ENCODE measurements at regions not wholly inside any gene's neighbourhood (a gene's known extent, or its start where the extent isn't known, plus 50 kb on each side); places are given as distances from the start of the nearest gene placed in this dataset.

GRCh38 chr1:230518511-230518910 is 92.4 kb upstream of the PGBD5 start:
- no peak overlapping the region for H3K4me3 ChIP-seq
- no peaks in the 10 kb centered on the region for H3K4me1 ChIP-seq
- no peak for DNase-seq
- intact Hi-C loops (cut with DNase I; ENCODE audit: low total_unique reads) = no loop called here
- H3K27me3 ChIP-seq = no peaks in the 10 kb centered on the region
- H3K36me3 ChIP-seq = no peaks in the 10 kb centered on the region
- no peaks in the 10 kb centered on the region for H3K9me3 ChIP-seq
- H3K27ac ChIP-seq = no peak overlapping the region
- TF ChIP-seq, protein P1, sequence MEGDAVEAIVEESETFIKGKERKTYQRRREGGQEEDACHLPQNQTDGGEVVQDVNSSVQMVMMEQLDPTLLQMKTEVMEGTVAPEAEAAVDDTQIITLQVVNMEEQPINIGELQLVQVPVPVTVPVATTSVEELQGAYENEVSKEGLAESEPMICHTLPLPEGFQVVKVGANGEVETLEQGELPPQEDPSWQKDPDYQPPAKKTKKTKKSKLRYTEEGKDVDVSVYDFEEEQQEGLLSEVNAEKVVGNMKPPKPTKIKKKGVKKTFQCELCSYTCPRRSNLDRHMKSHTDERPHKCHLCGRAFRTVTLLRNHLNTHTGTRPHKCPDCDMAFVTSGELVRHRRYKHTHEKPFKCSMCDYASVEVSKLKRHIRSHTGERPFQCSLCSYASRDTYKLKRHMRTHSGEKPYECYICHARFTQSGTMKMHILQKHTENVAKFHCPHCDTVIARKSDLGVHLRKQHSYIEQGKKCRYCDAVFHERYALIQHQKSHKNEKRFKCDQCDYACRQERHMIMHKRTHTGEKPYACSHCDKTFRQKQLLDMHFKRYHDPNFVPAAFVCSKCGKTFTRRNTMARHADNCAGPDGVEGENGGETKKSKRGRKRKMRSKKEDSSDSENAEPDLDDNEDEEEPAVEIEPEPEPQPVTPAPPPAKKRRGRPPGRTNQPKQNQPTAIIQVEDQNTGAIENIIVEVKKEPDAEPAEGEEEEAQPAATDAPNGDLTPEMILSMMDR (IDR thresholded peaks at IDR 0.05) = no peak
- TF ChIP-seq POLR2A (IDR thresholded peaks at IDR 0.05) = no peak

DNA sequence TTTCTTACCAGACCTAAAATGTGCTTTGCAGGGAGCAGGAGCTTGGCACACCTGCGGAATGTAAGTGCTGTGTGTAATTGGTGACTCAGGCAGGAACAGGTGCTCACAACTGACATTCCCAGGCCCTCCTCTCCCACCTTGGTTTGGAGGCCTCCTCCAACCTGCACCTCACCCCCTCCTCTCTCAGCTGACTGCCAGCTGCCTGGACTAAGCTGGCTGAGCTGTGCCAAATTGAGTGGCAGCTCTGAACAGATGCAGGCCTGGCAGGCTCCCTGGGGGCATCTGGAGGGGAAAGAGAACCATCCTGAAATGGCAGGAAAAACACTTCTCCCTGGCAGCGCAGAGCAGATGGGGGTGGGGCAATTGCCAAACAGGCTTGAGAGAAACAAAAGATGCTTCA is 91.7 kb upstream of the PGBD5 start:
- DNase-seq = no peak
- no peak for TF ChIP-seq POLR2A (IDR thresholded peaks at IDR 0.05)
- TF ChIP-seq, protein P1 (IDR thresholded peaks at IDR 0.05) = no peak
- Histone ChIP-seq H3K27me3 (no peaks in the 10 kb centered on the region), H3K4me3 (no peak overlapping the region), H3K36me3 (no peaks in the 10 kb centered on the region), H3K9me3 (no peaks in the 10 kb centered on the region), H3K4me1 (no peaks in the 10 kb centered on the region), H3K27ac (no peak overlapping the region)
- intact Hi-C loops (cut with DNase I; ENCODE audit: low total_unique reads) = no loop called here

GRCh38 chr1:230517326-230517725 is 91.2 kb upstream of the PGBD5 start:
- Histone ChIP-seq H3K4me1 (no peaks in the 10 kb centered on the region), H3K9me3 (no peaks in the 10 kb centered on the region), H3K36me3 (no peaks in the 10 kb centered on the region), H3K27me3 (no peaks in the 10 kb centered on the region), H3K27ac (no peak overlapping the region), H3K4me3 (no peak overlapping the region)
- DNase-seq = no peak
- TF ChIP-seq POLR2A (IDR thresholded peaks at IDR 0.05) = no peak
- TF ChIP-seq, protein P1 (IDR thresholded peaks at IDR 0.05) = no peak
- intact Hi-C loops (cut with DNase I; ENCODE audit: low total_unique reads) = no loop called here

DNA sequence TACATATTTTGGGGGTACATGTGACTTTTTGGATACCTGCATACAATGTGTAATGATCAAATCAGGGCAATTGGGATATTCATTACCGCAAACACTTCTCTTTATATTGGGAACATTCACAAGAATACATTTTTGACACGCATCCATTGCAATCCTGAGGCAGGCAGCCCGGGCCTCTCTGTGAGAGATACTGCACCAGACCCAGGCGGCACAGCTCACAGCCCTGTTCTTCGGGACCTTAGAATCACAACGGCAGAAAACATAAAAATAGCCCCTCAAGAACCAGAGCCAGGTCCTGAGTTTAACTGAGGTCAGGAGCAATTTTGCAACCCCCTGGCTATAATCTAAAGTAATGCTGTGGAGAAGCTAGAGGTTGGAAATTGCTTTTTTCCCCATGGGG is 90.8 kb upstream of the PGBD5 start:
- DNase-seq = no peak
- no peak for TF ChIP-seq POLR2A (IDR thresholded peaks at IDR 0.05)
- Histone ChIP-seq H3K27me3 (no peaks in the 10 kb centered on the region), H3K36me3 (no peaks in the 10 kb centered on the region), H3K4me3 (no peak overlapping the region), H3K9me3 (no peaks in the 10 kb centered on the region), H3K27ac (no peak overlapping the region), H3K4me1 (no peaks in the 10 kb centered on the region)
- intact Hi-C loops (cut with DNase I; ENCODE audit: low total_unique reads) = no loop called here

DNA sequence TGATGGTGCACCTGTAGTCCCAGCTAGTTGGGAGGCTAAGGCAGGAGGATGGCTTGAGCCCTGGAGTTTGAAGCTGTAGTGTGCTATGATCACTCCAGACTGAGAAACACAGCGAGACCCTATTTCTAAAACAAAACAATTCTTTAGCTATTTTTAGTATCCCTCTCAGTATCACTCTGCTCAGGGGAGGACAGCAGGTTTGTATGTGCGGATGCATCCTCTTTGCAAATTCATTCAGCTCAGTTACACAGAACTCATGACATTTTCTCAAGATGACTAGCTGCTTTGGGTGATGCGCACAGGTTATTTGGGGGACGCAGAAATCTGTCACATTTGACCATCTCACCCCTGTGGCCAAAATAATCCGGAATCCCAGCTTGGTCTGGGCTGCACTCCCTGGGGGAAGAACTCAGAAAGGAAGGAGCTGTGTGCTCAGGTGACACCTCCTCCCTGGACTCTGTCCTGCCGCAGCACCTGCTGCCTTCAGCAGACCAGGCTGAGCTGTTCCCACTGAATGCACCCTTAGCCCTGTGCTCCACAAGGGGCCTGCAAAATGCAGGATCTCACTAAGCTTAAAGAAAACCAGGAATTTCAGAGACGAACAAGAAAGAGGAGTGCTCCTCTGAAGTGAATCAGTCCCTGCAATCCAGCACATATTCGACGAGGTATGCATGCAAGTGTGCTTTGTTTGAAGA is 89.5 kb upstream of the PGBD5 start:
- Histone ChIP-seq H3K9me3 (no peaks in the 10 kb centered on the region), H3K27me3 (no peaks in the 10 kb centered on the region), H3K4me1 (no peaks in the 10 kb centered on the region), H3K36me3 (no peaks in the 10 kb centered on the region), H3K4me3 (no peak overlapping the region), H3K27ac (no peak overlapping the region)
- DNase-seq = no peak
- TF ChIP-seq POLR2A (IDR thresholded peaks at IDR 0.05) = no peak
- TF ChIP-seq, protein P1 (IDR thresholded peaks at IDR 0.05) = no peak
- intact Hi-C loops (cut with DNase I; ENCODE audit: low total_unique reads) = no loop called here

DNA sequence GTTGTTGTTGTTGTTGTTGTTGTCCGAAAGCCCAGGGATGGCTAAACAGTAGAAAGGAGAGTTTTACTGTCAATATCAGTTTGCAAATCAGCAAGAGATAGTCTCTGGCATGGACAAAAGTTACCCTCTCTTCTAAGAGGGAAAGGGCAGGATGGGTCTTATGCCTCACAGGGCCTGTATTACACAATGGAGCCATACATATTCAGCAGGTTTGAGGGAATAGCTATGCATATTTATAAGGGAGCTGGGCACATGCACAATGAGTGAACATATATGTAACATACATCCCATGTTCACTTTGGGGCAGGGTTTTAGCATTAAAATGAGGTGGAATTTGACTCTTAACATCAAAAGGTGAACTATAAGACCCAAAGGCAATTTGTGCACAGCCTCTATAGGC is 84.4 kb upstream of the PGBD5 start:
- Histone ChIP-seq H3K4me1 (no peaks in the 10 kb centered on the region), H3K27ac (no peak overlapping the region), H3K36me3 (no peaks in the 10 kb centered on the region), H3K9me3 (no peaks in the 10 kb centered on the region), H3K27me3 (no peaks in the 10 kb centered on the region), H3K4me3 (no peak overlapping the region)
- DNase-seq = no peak
- intact Hi-C loops (cut with DNase I; ENCODE audit: low total_unique reads) = no loop called here
- TF ChIP-seq, protein P1 (IDR thresholded peaks at IDR 0.05) = no peak
- no peak for TF ChIP-seq POLR2A (IDR thresholded peaks at IDR 0.05)
